ENCODE measurements at regions not wholly inside any gene's neighbourhood (a gene's known extent, or its start where the extent isn't known, plus 50 kb on each side); places are given as distances from the start of the nearest gene placed in this dataset.
"Not testable (repeated sequence)": the region's sequence is repeated elsewhere in the genome, so short reads cannot be mapped to it uniquely, and the experiment has no call there.

DNA sequence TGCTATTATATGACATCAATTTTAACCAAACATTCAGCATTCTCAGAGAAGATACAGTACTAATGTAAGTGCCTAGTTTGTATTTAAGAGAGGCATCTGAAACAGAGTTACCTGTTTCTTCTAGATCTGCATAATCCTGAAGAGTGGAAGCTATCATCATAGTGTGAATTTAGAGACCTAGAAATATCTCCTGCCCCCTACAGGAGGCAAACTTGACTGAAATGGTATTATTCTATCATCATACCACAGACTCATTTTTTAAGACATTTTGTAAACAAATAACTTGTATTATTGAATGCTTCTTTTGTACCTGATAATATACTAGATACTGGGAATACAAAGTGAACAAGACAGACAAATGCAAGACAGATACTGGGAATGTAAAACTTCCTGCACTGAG, 216.8 kb upstream of the RPS23 start:
- no peak for DNase-seq (ENCODE audit: low read depth, low spot score)

DNA sequence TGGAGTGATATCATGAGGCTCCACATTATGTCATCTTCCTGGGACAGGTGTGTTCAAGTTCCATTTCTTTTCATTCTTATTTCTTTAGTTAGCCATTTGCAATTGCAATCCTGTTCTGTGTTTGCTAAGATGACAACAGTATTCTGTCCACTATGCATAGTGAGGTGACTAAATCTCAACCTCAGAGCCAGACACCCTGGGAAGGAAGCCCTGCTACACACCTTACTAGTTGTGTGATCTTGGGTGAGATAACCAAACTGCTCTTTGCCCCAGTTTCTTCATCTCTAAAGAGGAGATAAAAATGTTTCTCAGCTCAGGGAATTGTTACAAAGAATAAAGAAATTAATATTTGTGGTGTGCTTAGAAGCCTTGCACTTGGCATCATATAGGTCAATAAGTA, 215.1 kb upstream of the RPS23 start:
- no peak for DNase-seq (ENCODE audit: low read depth, low spot score)

DNA sequence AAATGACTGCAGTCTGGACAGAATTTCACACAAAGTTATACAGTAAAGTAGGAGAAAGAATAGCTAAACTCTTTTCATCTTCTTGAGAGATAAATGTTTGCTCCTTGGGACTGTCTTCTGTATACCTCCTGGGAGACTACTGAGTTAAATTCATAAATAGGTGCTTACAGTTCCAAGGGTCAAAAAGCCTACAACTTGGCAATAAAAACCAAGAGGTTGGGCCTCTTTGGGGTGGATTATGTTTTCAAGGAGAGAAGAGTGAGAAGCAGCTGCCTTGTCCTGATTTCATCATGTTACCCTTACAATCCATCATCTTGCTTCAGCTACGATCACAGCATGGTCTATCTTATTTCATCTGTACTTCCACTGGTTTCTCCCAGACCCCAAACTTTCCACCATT, 213.2 kb upstream of the RPS23 start:
- DNase-seq (ENCODE audit: low read depth, low spot score), result no peak

DNA sequence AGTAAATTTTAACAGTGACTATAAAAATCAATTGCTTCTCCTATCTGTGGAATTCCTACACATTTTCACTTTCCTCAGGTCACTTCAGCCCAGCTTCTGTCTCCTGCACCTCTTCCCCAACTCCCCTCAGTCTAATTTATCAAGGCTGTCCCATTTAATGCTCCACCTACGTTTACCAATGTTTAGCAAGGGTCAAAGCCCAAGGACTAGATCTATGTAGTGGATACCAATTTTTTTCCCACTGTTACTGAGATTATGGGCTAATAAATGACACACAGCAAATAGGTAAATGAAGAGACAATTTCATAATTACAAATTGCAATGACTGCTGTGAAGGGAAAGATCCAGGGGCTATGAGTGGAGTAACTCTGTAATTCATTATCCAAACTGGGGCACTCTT, 211.5 kb upstream of the RPS23 start:
- DNase-seq (ENCODE audit: low read depth, low spot score), result no peak

DNA sequence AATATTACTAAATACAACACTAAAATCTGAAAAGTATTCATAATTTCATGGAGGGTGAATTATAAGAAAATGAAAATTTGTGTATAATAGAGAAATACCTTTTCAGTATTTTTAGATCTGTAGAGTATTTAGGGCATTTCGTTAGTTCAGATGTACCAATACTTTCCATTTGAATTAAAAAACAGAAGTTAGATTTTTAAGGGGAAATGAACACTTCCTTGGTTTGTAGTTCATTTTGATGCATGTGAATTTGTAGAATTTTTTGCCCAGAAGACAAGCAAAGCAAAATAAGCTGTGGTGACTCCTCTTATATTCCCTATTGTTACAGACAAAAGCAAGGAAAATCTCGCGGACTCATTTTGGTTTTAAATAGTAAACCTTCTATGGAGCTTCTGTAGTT, 209.0 kb upstream of the RPS23 start:
- no peak for DNase-seq (ENCODE audit: low read depth, low spot score)

DNA sequence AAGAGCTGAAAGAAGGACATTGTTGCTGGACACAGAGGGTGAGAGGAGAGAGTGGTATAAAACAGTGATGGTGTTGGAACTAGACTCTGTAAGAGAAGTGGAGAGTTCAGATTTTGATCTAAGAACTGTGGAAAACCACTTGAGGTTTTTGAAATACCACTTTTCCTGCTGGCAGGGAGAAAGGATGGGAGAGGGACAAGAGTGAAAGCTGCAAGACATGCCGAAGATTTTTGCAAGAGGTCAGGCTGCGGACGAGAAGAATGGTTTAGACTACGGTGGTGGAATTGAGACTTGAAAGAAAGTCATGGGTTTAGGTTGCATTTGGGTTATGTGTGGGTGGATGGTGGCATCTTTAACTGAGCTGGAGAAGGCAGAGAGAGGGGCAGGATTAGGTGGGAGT, 202.2 kb upstream of the RPS23 start:
- no peak for DNase-seq (ENCODE audit: low read depth, low spot score)

DNA sequence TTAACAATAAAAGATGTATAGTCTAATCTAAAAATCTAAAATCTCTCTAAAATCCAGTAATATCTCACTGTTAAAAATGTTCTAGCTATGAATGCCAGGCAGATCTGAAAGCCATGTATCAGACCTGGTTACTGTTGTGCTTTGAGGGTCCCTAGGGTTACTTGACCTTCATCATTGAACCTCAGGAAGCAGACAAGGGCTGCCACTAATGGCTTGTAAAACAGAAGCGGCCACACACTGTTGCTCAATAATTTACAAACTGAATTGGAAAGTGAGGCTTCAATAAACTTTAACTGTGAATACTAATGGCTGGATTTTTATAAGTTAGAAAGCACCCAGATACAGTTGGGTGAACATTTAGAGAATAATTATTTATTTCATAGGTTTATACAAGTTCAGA, 198.0 kb upstream of the RPS23 start:
- no peak for DNase-seq (ENCODE audit: low read depth, low spot score)

DNA sequence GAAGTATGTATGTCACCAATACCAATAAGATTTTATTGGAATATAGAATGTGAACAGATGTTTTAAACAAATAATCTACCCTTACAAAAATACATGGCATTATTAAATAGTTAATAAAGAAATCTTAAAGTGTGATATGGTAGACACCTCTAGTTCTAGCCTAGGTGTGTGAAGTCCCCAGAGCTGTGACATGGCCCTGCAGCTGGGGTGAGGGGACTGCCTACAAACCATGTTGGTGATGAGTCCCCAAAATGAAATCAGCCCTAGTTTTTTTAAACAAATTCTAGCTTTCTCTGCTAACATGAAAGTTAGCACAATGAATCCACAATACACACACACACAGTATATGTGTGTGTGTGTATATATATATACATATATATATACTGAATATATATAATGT, 195.1 kb upstream of the RPS23 start:
- DNase-seq (ENCODE audit: low read depth, low spot score), result no peak

DNA sequence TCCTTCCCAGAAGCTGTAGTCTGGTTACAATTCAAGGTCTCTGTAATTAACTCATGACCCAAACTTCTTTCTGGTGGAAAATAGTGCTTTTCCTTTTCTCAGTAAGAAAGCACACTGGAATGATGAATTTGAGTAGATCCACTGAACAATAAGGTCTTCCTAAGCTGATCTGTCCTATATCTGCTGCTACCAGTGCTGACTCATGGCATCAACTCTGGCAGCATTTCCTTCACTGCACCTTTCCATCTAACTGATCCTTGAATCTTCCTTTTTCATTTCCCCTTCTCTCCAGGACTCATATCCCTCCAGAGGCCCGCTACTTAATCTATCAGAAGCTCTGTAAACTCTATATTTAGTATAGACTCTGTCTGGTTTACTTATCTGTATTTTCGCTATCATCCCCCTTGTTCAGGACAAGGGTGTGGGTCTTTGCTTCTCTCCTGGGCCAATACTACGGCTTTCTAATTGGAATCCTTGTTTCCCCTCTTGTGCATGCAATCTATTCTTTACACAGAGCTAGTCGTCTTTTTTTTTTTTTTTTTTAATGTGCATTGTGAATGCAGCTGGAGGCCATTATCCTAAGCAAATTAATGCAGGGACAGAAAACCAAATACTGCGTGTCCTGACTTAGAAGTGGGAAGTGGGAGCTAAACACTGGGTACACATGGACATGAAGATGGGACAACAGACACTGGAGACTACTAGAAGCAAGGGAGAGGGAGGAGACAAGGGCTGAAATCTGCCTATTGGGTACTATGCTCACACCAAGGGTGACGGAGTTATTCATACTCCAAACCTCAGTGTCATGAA, 192.2 kb upstream of the RPS23 start:
- DNase-seq (ENCODE audit: low read depth, low spot score), result no peak

DNA sequence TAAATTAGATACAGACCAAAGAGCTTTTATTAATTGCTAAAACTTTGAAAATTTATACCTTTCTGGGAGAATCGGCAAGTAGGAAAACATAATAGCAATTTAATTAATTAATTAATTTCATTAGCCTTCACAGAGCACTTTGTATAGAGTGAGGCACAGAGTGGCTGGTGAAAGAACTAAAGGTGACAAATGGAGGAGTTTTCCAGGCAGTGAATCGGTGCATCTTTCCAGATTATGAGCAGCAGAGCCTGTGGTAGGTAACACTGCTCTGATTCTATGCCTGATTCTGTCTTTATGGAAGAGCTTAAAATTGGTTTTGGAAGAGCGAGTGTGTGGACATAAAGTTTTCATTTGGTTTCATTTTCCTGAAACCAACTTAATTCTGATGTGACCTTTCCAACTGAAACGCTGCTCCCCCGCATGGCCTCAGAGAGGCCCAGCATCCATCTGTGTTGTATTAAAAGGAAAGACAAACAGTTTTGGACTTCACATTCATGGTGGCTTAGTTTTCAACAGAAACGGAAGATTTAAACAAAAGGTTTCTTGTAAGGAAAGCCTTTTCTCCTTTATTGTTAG, 188.9 kb upstream of the RPS23 start:
- DNase-seq (ENCODE audit: low read depth, low spot score), result no peak

DNA sequence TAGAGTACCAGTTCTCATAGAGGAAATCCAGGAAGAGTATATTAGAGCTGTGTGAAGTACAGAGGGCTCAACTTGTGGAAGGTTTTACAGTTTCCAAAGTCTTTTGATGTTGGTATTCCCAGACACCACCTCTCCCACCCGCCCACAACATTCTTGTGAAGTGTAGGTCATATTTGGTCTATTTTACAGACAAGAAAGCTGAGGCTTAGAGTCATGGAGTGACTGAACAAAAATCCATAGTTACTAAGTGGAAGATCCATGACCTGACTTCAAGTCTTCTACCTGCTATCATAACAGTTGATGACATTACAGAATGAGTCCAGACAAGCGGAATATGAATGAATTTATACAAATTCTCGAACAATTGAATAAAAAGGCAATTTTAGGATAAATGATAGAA, 187.1 kb upstream of the RPS23 start:
- DNase-seq (ENCODE audit: low read depth, low spot score), result no peak

DNA sequence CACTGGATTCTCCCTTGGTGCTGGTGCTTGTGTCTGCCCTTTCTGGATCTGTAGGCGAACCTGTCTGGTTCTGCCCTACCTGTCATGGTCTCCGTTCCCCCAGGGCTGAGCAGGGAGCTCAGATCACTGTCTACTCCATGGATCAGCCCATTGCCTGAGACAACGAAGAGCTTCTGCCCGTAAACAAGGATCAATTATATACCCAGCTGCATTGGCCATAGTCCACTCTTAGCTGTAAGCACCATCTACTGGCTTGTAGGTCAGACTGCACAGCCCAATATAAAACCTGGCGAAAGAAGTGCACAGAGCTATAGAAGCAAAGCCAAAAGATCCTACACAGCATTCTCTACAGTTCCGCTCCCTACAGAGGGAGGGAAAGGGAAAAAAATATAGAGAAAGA, 181.5 kb upstream of the RPS23 start:
- DNase-seq (ENCODE audit: low read depth, low spot score), result no peak

DNA sequence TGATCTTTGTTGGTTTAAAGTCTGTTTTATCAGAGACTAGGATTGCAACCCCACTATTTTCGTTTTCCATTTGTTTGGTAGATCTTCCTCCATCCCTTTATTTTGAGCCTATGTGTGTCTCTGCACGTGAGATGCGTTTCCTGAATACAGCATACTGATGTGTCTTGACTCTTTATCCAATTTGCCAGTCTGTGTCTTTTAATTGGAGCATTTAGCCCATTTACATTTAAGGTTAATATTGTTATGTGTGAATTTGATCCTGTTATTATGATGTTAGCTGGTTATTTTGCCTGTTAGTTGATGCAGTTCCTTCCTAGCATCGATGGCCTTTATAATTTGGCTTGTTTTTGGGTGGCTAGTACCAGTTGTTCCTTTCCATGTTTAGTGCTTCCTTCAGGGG, 177.2 kb upstream of the RPS23 start:
- not testable (repeated sequence) for DNase-seq (ENCODE audit: low read depth, low spot score)

DNA sequence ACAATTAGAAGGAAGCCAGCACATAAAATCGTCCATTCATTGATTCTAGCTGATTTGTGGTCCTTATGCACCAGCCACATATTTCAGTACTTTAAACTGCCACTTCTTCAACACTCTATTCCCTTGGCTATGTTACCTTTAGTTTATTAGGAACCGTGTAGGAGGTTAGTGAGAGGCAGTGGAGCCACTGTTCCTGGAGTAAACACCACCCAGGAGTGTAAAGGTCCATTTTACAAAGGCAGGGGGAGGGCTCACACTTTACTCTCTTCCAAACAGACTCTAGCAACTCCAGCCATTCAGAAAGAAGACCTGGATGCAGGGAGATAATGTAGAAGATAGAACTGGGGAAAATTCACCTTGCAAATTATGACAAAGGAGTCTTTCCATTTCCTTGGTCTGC, 170.2 kb upstream of the RPS23 start:
- no peak for DNase-seq (ENCODE audit: low read depth, low spot score)

DNA sequence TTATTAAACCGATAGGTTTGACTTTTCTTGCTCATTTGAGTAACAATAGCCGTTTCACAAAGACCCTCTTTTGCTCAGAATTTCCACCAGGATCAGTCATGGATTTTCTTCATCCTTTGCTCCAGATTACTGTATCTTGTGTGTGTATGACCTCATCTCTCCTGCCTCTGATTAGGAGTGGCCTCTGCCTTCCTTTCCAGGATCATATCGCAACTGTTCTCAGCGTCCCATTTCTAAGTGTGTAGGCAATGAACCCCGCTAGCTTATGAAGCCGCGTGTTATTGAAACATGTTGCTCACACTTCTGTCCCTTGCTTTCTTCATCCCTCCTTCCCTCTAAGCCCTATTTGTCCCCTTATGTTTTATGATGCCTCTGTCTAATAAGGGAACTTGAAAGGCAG, 169.8 kb upstream of the RPS23 start:
- no peak for DNase-seq (ENCODE audit: low read depth, low spot score)

DNA sequence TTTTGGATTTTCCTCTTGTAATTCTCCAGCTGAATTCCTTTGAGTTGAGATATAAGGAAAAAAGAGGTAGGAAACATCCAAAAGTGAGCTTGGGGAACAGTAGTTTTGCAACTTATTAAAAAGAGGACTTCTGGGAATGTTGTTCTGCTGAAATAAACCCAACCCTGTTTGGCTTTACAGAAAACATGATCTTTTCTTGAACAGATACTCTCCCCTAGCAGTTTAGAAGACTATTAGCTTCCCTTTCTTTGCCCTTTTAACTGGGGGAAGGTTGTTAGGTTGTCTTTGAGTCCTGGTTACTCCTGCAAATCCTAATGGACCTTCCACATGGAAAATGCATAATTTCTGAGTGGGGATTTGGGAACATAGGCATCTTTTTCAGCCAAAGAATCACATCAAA, 168.7 kb upstream of the RPS23 start:
- DNase-seq (ENCODE audit: low read depth, low spot score), result no peak

DNA sequence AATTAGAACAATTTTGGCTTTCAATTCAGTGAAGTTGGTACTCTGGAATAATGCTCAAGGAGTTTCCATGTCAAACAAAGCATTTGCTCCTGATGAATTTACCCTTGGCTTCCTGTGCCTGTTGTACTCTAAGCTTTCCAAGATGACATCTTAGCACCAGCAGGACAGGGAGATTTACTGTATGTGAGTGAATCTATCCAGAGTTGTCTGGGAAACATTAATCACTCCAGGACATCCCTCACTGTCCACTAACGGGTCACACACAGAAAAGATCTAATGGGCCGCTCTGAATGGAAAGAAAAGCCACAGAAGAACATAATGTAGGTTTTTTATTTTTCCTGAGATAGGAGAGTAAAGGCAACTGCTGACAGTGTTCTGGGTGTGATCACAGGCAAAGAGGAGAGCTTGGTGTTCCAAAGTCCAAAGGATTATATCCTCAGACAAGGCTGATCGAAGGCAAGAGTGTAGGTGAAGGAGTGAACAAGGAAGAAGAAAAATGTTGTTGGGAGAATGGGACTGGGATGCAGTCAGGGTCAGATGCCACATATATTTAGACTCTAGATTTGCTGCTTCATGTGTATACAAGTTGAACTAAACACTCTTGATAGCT, 167.7 kb upstream of the RPS23 start:
- no peak for DNase-seq (ENCODE audit: low read depth, low spot score)

DNA sequence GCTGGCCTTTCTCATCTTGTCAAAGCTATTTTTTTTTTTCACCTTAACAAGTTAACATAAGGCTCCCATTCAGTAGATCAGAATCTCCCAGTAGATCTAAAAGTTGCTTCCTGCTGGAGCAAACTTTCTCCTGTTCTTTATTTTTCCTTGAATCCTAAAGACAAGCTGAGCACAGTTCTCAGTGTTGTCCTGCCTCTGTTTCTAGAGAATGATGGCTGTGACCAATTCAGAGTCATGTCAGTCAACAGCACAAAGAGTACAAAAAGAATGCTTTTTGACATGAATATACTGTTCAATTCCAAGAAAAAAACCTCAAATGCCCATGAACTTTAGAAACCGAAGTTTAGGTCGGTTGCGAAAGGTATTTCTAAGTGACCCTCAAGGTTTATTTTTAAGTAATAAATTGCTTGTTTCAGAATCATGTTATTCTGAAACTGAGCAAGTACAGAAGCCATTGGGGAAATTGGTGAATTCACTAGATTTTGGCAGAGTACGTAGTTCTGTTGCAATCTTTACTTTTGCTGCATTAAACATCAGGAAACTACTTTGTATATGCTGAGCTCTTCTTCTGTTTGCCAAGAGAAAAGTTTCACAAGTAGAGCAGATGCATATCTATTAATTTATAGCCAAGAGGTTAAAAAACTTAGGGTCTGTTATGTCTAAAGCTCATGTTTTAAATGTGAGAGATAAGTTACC, 161.7 kb upstream of the RPS23 start:
- no peak for DNase-seq (ENCODE audit: low read depth, low spot score)

DNA sequence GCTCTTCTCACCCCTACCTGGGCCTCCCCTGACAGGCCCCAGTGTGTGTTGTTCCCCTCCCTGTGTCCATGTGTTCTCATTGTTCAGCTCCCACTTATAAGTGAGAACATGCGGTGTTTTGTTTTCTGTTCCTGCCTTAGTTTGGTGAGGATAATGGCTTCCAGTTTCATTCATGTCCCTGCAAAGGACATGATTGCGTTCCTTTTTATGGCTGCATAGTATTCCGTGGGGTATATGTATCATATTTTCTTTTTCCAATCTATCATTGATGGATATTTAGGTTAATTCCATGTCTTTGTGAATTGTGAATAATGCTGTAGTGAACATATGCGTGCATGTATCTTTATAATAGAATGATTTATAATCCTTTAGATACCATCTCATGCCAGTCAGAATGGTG, 159.4 kb upstream of the RPS23 start:
- not testable (repeated sequence) for DNase-seq (ENCODE audit: low read depth, low spot score)

DNA sequence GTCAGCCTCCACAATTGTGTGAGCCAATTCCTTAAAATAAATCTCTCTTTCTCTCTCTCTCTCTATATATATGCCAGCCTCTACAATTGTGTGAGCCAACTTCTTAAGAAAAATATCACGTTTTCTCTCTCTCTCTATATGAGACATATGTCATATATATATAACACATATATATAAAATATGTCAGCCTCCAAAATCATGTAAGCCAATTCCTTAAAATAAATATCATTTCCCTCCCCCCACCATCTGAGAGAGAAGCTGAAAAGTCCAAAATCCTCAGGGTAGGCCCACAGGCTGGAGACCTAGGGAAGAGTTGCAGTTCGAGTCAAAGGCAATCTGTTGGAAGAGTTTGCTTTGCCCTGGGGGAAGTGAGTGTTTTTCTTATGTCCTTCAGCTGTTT, 158.1 kb upstream of the RPS23 start:
- DNase-seq (ENCODE audit: low read depth, low spot score), result no peak

DNA sequence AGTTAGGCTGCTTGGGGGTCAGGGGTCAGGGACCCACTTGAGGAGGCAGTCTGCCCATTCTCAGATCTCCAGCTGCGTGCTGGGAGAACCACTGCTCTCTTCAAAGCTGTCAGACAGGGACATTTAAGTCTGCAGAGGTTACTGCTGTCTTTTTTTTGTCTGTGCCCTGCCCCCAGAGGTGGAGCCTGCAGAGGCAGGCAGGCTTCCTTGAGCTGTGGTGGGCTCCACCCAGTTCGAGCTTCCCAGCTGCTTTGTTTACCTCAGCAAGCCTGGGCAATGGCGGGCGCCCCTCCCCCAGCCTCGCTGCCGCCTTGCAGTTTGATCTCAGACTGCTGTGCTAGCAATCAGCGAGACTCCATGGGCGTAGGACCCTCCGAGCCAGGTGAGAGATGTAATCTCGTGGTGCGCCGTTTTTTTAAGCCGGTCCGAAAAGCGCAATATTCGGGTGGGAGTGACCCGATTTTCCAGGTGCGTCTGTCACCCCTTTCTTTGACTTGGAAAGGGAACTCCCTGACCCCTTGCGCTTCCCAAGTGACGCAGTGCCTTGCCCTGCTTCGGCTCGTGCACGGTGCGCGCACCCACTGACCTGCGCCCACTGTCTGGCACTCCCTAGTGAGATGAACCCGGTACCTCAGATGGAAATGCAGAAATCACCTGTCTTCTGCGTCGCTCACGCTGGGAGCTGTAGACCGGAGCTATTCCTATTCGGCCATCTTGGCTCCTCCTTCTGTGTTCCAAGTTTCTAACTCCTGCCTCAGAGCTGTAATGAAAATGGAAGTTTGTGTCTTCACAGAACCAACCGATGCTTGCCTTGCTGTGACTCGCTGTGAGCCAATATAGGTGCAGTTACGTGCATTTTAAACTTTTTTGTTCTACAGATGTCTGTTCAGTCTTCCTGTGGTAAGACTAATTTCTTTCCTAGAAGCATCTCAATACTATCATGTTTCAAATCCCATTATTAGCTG, 156.8 kb upstream of the RPS23 start:
- DNase-seq (ENCODE audit: low read depth, low spot score), result not testable (repeated sequence)
